Naive B cell (primary cell): ENCODE measurements at regions not wholly inside any gene's neighbourhood (a gene's known extent, or its start where the extent isn't known, plus 50 kb on each side); places are given as distances from the start of the nearest gene placed in this dataset.

ENCODE experiments used
- ATAC-seq, 2 donors: fragments of 150-1000 bp; cut with Tn5 transposase; 2 replicates each; pipeline ENCODE4 v1.10.0; 2021; ENCODE audit warnings: low read depth in 2 of 2, mild to moderate bottlenecking in 2 of 2, moderate library complexity in 2 of 2
- DNase-seq: peaks from one replicate; pipeline ENCODE4 v3.0.0; 2022
- H3K27ac Mint-ChIP-seq, 6 donors: one replicate each; pipeline ENCODE4 v1.8.0; 2020 to 2022; ENCODE audit warnings: mild to moderate bottlenecking in 6 of 6, mixed read lengths in 6 of 6, moderate library complexity in 5 of 6, inconsistent platforms in 2 of 6
- H3K27me3 Mint-ChIP-seq, 3 donors: one replicate each; pipeline ENCODE4 v1.8.0; 2021 to 2022; ENCODE audit warnings: mixed read lengths in 3 of 3, mild to moderate bottlenecking in 1 of 3
- H3K36me3 Mint-ChIP-seq, 2 donors: one replicate each; pipeline ENCODE4 v1.8.0; 2020 to 2022; ENCODE audit warnings: mixed read lengths in 2 of 2, inconsistent platforms in 1 of 2, mild to moderate bottlenecking in 1 of 2
- H3K4me1 Mint-ChIP-seq, 3 donors: one replicate each; pipeline ENCODE4 v1.8.0; 2020 to 2022; ENCODE audit warnings: mixed read lengths in 3 of 3, inconsistent platforms in 1 of 3, mild to moderate bottlenecking in 1 of 3, moderate library complexity in 1 of 3
- H3K4me3 Mint-ChIP-seq, 8 donors: one replicate each; pipeline ENCODE4 v1.8.0; 2020 to 2022; ENCODE audit warnings: mild to moderate bottlenecking in 8 of 8, mixed read lengths in 8 of 8, moderate library complexity in 8 of 8, inconsistent platforms in 2 of 8
- H3K9me3 Mint-ChIP-seq, 7 donors: one replicate each; pipeline ENCODE4 v1.8.0; 2020 to 2022; ENCODE audit warnings: mixed read lengths in 7 of 7, mild to moderate bottlenecking in 5 of 7, inconsistent platforms in 2 of 7, moderate library complexity in 1 of 7

- ATAC-seq (no peak), DNase-seq (no peak)
- Mint-ChIP-seq H3K36me3 (no peaks in the 10 kb centered on the region), H3K9me3 (peaks cover 0 to 1% (median 0%) of the 10 kb centered on the region in 7 donors), H3K27ac (peak overlapping the region in 1 of 6 donors; percentile 94), H3K4me3 (no peak overlapping the region), H3K27me3 (no peaks in the 10 kb centered on the region), H3K4me1 (no peaks in the 10 kb centered on the region)
Observed at GRCh38 chr15:47587940-47588802, 129.1 kb upstream of the SEMA6D start.

GRCh38 chr15:47588958-47589357 is 128.3 kb upstream of the SEMA6D start:
- no peak for ATAC-seq
- Mint-ChIP-seq H3K36me3 (no peaks in the 10 kb centered on the region), H3K4me3 (no peak overlapping the region), H3K27ac (no peak overlapping the region), H3K4me1 (no peaks in the 10 kb centered on the region), H3K27me3 (no peaks in the 10 kb centered on the region), H3K9me3 (peaks cover 0 to 1% (median 0%) of the 10 kb centered on the region in 7 donors)
- DNase-seq: no peak

- no peaks in the 10 kb centered on the region for H3K4me1 Mint-ChIP-seq
- no peak overlapping the region for H3K4me3 Mint-ChIP-seq
- DNase-seq: no peak
- no peak for ATAC-seq
- peaks cover 0 to 5% (median 0%) of the 10 kb centered on the region in 3 donors for H3K27me3 Mint-ChIP-seq
- no peaks in the 10 kb centered on the region for H3K36me3 Mint-ChIP-seq
- H3K9me3 Mint-ChIP-seq: peaks cover 3 to 31% (median 5%) of the 10 kb centered on the region in 7 donors
- H3K27ac Mint-ChIP-seq: no peak overlapping the region
Observed at GRCh38 chr15:47598996-47599395, 118.3 kb upstream of the SEMA6D start.

DNA sequence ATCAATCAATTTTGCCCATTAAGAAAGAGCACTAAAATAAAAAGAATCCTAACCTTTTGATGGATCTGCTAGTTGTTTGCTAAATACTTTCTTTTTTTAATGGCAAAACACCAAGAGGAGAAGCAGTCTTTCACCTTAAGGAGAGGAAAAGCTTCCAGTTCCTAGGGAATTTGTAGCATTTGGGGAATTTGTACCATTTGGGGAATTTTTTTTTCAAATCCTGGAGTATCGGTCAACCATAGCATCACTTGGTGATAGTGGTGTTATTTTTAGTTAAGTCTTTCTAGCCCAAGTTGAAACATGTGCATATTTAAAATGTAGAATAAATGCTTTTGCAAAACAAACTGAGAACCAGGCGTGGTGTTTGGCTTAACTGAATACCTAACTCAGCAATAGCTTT is 117.5 kb upstream of the SEMA6D start:
- H3K36me3 Mint-ChIP-seq: no peaks in the 10 kb centered on the region
- DNase-seq (no peak), ATAC-seq (no peak)
- H3K4me3 Mint-ChIP-seq: no peak overlapping the region
- no peak overlapping the region for H3K27ac Mint-ChIP-seq
- H3K27me3 Mint-ChIP-seq: peaks cover 0 to 5% (median 0%) of the 10 kb centered on the region in 3 donors
- no peaks in the 10 kb centered on the region for H3K4me1 Mint-ChIP-seq
- H3K9me3 Mint-ChIP-seq: peaks cover under 1 to 28% (median 4%) of the 10 kb centered on the region in 7 donors

DNA sequence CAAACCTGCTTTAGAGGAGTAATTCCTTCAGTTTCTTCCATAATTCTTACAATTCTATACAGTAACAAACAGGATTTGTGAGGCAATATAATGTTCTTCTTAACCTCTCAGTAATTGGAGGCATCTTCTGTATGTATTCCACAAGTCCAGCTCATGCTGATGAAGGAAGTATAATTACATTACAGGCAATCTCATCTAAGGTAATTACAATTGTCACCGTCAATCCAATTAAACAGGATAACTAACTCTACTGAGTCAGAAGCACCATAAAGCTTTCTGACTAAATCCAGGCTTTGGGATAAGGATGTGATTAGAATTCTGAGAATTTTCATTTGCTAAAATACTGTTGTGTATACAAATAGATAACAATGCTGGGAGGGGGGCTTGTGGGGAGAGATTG is 115.2 kb upstream of the SEMA6D start:
- no peak overlapping the region for H3K4me3 Mint-ChIP-seq
- H3K4me1 Mint-ChIP-seq: no peaks in the 10 kb centered on the region
- H3K9me3 Mint-ChIP-seq: peaks cover 0 to 10% (median 2%) of the 10 kb centered on the region in 7 donors
- H3K27ac Mint-ChIP-seq: no peak overlapping the region
- no peak for DNase-seq
- no peaks in the 10 kb centered on the region for H3K36me3 Mint-ChIP-seq
- peaks cover 0 to 5% (median 0%) of the 10 kb centered on the region in 3 donors for H3K27me3 Mint-ChIP-seq
- no peak for ATAC-seq

GRCh38 chr15:47603026-47603425 is 114.3 kb upstream of the SEMA6D start:
- DNase-seq (no peak), ATAC-seq (no peak)
- Mint-ChIP-seq H3K4me1 (no peaks in the 10 kb centered on the region), H3K4me3 (no peak overlapping the region), H3K9me3 (peaks cover 0 to 4% (median 2%) of the 10 kb centered on the region in 7 donors), H3K36me3 (no peaks in the 10 kb centered on the region), H3K27ac (no peak overlapping the region), H3K27me3 (peaks cover 0 to 5% (median 0%) of the 10 kb centered on the region in 3 donors)

- Mint-ChIP-seq H3K4me1 (no peaks in the 10 kb centered on the region), H3K27me3 (no peaks in the 10 kb centered on the region)
- ATAC-seq: no peak
Observed at GRCh38 chr15:47607695-47608094, 109.6 kb upstream of the SEMA6D start.

GRCh38 chr15:47609693-47610092 is 107.6 kb upstream of the SEMA6D start:
- DNase-seq: no peak
- no peak overlapping the region for H3K4me3 Mint-ChIP-seq
- H3K36me3 Mint-ChIP-seq: no peaks in the 10 kb centered on the region
- no peak overlapping the region for H3K27ac Mint-ChIP-seq
- H3K27me3 Mint-ChIP-seq: no peaks in the 10 kb centered on the region
- H3K4me1 Mint-ChIP-seq: no peaks in the 10 kb centered on the region
- peaks cover 0 to 2% (median 0%) of the 10 kb centered on the region in 7 donors for H3K9me3 Mint-ChIP-seq
- ATAC-seq: no peak

More at GRCh38 chr15:47607695-47608094, 109.6 kb upstream of the SEMA6D start:
- peaks cover 0 to 4% (median 2%) of the 10 kb centered on the region in 7 donors for H3K9me3 Mint-ChIP-seq
- no peak for DNase-seq
- H3K36me3 Mint-ChIP-seq: no peaks in the 10 kb centered on the region
- H3K27ac Mint-ChIP-seq: no peak overlapping the region
- H3K4me3 Mint-ChIP-seq: no peak overlapping the region

GRCh38 chr15:47610736-47611135 is 106.6 kb upstream of the SEMA6D start:
- H3K4me1 Mint-ChIP-seq: no peaks in the 10 kb centered on the region
- no peaks in the 10 kb centered on the region for H3K36me3 Mint-ChIP-seq
- ATAC-seq (no peak), DNase-seq (no peak)
- H3K27ac Mint-ChIP-seq: no peak overlapping the region
- no peaks in the 10 kb centered on the region for H3K27me3 Mint-ChIP-seq
- no peak overlapping the region for H3K4me3 Mint-ChIP-seq
- peaks cover 0 to 2% (median 0%) of the 10 kb centered on the region in 7 donors for H3K9me3 Mint-ChIP-seq

- H3K4me3 Mint-ChIP-seq: no peak overlapping the region
- H3K4me1 Mint-ChIP-seq: no peaks in the 10 kb centered on the region
- no peaks in the 10 kb centered on the region for H3K27me3 Mint-ChIP-seq
- ATAC-seq (no peak), DNase-seq (no peak)
- H3K9me3 Mint-ChIP-seq: no peaks in the 10 kb centered on the region
- H3K36me3 Mint-ChIP-seq: no peaks in the 10 kb centered on the region
- no peak overlapping the region for H3K27ac Mint-ChIP-seq
Observed at GRCh38 chr15:47614360-47615011, 102.8 kb upstream of the SEMA6D start.

DNA sequence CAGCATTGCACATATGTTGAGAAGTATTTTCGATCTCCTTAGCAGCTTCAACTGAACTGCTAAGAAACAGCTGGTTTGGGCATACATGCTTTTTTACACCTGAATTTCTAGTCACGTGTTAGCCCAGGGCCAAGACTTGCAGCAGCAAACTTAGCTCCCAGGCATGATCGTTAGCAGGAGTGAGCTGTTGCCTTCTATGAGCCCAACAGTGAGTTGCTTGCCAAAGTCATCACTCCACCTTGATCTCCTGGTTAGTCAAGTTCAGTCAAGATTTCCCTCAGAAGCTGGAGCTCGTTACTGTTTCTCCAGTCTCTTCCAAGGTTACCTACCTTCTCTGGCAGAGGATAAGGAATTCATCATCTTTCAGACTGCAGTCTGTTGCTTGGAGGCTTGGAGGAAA is 100.4 kb upstream of the SEMA6D start:
- H3K27me3 Mint-ChIP-seq: peaks cover 0 to 3% (median 0%) of the 10 kb centered on the region in 3 donors
- no peak for DNase-seq
- H3K4me3 Mint-ChIP-seq: no peak overlapping the region
- H3K9me3 Mint-ChIP-seq: no peaks in the 10 kb centered on the region
- H3K4me1 Mint-ChIP-seq: no peaks in the 10 kb centered on the region
- H3K36me3 Mint-ChIP-seq: no peaks in the 10 kb centered on the region
- no peak for ATAC-seq
- H3K27ac Mint-ChIP-seq: no peak overlapping the region

DNA sequence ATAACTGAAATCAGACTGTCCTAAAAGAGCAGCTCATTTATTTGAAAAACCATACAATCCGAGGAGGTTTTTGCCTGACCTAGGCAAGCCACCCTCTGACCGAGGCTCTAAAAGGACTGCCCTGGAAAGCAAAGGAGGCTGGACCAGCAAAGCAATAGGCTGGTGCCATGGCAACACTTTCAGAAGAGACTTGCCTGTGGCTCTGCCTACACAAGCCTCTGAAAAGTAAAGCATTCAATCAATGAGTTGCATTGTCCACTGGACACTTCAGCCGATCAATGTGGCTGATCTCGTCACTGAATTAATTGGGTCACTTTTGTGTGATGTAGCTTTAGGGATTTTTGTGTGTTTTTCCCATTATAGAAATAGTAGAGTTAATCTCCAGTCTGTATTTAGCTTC is 99.1 kb upstream of the SEMA6D start:
- ATAC-seq: no peak
- peaks cover 0 to 3% (median 0%) of the 10 kb centered on the region in 3 donors for H3K27me3 Mint-ChIP-seq
- DNase-seq: no peak
- no peaks in the 10 kb centered on the region for H3K9me3 Mint-ChIP-seq
- no peak overlapping the region for H3K4me3 Mint-ChIP-seq
- H3K4me1 Mint-ChIP-seq: no peaks in the 10 kb centered on the region
- H3K36me3 Mint-ChIP-seq: no peaks in the 10 kb centered on the region
- H3K27ac Mint-ChIP-seq: no peak overlapping the region

DNA sequence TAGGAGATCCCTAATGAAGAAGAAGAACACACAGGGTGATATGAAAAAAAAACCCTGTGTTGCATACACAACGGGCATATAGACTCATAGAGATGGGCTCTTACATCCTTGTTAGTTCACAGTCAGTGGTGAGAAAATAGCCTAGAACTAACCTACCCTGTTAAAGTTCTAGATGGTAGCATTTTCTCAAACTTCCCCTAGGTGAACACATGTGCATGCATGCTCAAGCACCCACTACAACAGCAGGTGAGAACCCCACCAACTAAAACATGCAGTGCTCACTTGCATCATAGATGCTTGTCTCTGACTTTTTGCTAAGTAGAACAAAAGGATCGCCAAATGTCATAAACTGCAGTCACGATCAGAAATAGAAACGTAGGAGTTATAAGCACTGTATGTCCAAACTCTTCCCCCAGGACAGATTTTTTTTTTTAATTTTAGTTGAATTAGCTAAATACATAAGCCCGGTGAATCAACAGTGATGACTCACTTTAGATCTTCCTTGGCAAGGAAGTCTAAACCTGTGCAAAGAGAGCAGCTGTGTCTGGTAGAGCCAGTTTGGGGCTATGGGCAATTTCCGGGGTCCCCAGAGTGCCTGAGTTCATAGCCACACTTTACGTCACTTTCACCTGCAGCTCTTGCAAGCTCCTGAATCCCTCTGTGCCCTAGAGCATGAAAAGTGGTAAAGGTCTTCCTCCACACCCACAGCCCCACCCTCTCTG is 96.2 kb upstream of the SEMA6D start:
- Mint-ChIP-seq H3K4me1 (no peaks in the 10 kb centered on the region), H3K27me3 (peaks cover 0 to 7% (median 0%) of the 10 kb centered on the region in 3 donors), H3K9me3 (peaks cover 0 to 3% (median 0%) of the 10 kb centered on the region in 7 donors), H3K27ac (no peak overlapping the region), H3K36me3 (no peaks in the 10 kb centered on the region), H3K4me3 (no peak overlapping the region)
- no peak for DNase-seq
- no peak for ATAC-seq
